ENCODE measurements at regions not wholly inside any gene's neighbourhood (a gene's known extent, or its start where the extent isn't known, plus 50 kb on each side); places are given as distances from the start of the nearest gene placed in this dataset.

GRCh38 chr9:126208216-126208758 is 118.3 kb upstream of the MVB12B start:
- TF ChIP-seq POLR2AphosphoS5 (IDR thresholded peaks at IDR 0.05): no peak
- no peak for TF ChIP-seq CTCF (IDR thresholded peaks at IDR 0.05; ENCODE audit: poor library complexity, severe bottlenecking)
